ENCODE measurements at regions not wholly inside any gene's neighbourhood (a gene's known extent, or its start where the extent isn't known, plus 50 kb on each side); places are given as distances from the start of the nearest gene placed in this dataset.

- TF ChIP-seq CTCF (IDR thresholded peaks at IDR 0.05) (no peak), POLR2A (IDR thresholded peaks at IDR 0.05) (no peak), EP300 (IDR thresholded peaks at IDR 0.05) (no peak)
Measured at GRCh38 chr13:112001571-112001970, 65.4 kb upstream of the SOX1 start.

Measured in suprapubic skin (tissue), 3 donors.